H1 (cell line): ENCODE measurements at regions not wholly inside any gene's neighbourhood (a gene's known extent, or its start where the extent isn't known, plus 50 kb on each side); places are given as distances from the start of the nearest gene placed in this dataset.

Experiments used
- CTCF ChIA-PET: fragments of 300-600 bp; sonication (Branson Sonifier 250); formaldehyde crosslinking; loops from one replicate; lab custom pipeline; 2021; ENCODE audit not compliant: partially characterized antibody; lab: Charles Lee
- POLR2A ChIA-PET: fragments of 300-600 bp; sonication (Branson Sonifier 250); formaldehyde crosslinking; loops from one replicate; lab custom pipeline; 2021; ENCODE audit warnings: inconsistent platforms; ENCODE audit not compliant: partially characterized antibody; lab: Charles Lee
- DNase-seq, 2 experiments: peaks; one replicate each; pipeline versions ENCODE4 v3.0.0 to v3.0.0-alpha.2; 2010 to 2022; ENCODE audit warnings: low spot score in 2 of 2, low read depth in 1 of 2, mixed read lengths in 1 of 2
- FAIRE-seq: peaks from 2 replicates; lab custom pipeline; 2011; peaks lifted over from hg19 to GRCh38; lab: Jason Lieb, UNC
- H2AFZ ChIP-seq: 2 replicates; pipeline ENCODE4 v1.8.1; 2012; ENCODE audit warnings: low read length, inconsistent platforms
- H2AK5ac ChIP-seq: 2 replicates; pipeline ENCODE4 v1.6.1; 2013; ENCODE audit warnings: low read depth, low read length
- H2BK120ac ChIP-seq: replicated peaks from 2 replicates; pipeline ENCODE3; 2013; ENCODE audit warnings: low read depth, low read length, inconsistent platforms
- H2BK12ac ChIP-seq: 2 replicates; pipeline ENCODE4 v1.6.1; 2013; ENCODE audit warnings: low read depth, low read length
- H2BK15ac ChIP-seq: 2 replicates; pipeline ENCODE4 v1.6.1; 2013; ENCODE audit warnings: low read length
- H2BK20ac ChIP-seq: 2 replicates; pipeline ENCODE4 v1.6.1; 2013; ENCODE audit warnings: low read length
- H2BK5ac ChIP-seq: 2 replicates; pipeline ENCODE4 v1.6.1; 2013; ENCODE audit warnings: low read depth, low read length
- H3K14ac ChIP-seq: 2 replicates; pipeline ENCODE4 v1.6.1; 2013; ENCODE audit warnings: inconsistent platforms; ENCODE audit not compliant: insufficient read length
- H3K18ac ChIP-seq: 2 replicates; pipeline ENCODE4 v1.6.1; 2013; ENCODE audit warnings: low read length; ENCODE audit errors: extremely low read depth
- H3K23ac ChIP-seq: 2 replicates; pipeline ENCODE4 v1.6.1; 2013; ENCODE audit warnings: inconsistent platforms; ENCODE audit not compliant: insufficient read length
- H3K23me2 ChIP-seq: 2 replicates; pipeline ENCODE4 v1.6.1; 2013; ENCODE audit warnings: low read depth, low read length
- H3K27ac ChIP-seq: 2 replicates; pipeline ENCODE4 v1.6.1; 2011; ENCODE audit warnings: low read depth, low read length, inconsistent platforms
- H3K27me3 ChIP-seq, 4 experiments: replicated peaks in 1 of 4; 1 replicate in 1 of 4; 2 replicates in 3 of 4; pipeline versions ENCODE4 v1.6.1 to v1.8.1; 2011 to 2013; ENCODE audit warnings: low read length in 3 of 4, mild to moderate bottlenecking in 3 of 4, inconsistent platforms in 2 of 4, mixed read lengths in 2 of 4, moderate library complexity in 1 of 4; ENCODE audit not compliant: control insufficient read depth in 3 of 4, insufficient read depth in 3 of 4; ENCODE audit errors: extremely low read depth in 1 of 4
- H3K36me3 ChIP-seq, 4 experiments: 2 replicates each; pipeline versions ENCODE4 v1.6.1 to v1.8.1; 2011 to 2013; ENCODE audit warnings: mild to moderate bottlenecking in 4 of 4, low read length in 3 of 4, moderate library complexity in 2 of 4, control low read depth in 1 of 4, inconsistent platforms in 1 of 4; ENCODE audit not compliant: insufficient read depth in 4 of 4, control insufficient read depth in 2 of 4
- H3K4ac ChIP-seq: replicated peaks from 2 replicates; pipeline ENCODE3; 2013; ENCODE audit warnings: low read length, low read depth, mixed read lengths, inconsistent platforms; ENCODE audit not compliant: insufficient read length
- H3K4me1 ChIP-seq, 4 experiments: replicated peaks in 1 of 4; 1 replicate in 1 of 4; 2 replicates in 3 of 4; pipeline versions ENCODE4 v1.6.1 to v1.8.1; 2011 to 2013; ENCODE audit warnings: low read length in 3 of 4, inconsistent platforms in 2 of 4, mixed read lengths in 1 of 4; ENCODE audit not compliant: insufficient read depth in 4 of 4, control insufficient read depth in 3 of 4
- H3K4me2 ChIP-seq, 2 experiments: 2 replicates each; pipeline versions ENCODE4 v1.6.1 to v1.8.1; 2011 to 2013; ENCODE audit warnings: low read depth in 2 of 2, low read length in 2 of 2, control low read depth in 1 of 2, inconsistent platforms in 1 of 2, mild to moderate bottlenecking in 1 of 2; ENCODE audit not compliant: insufficient read depth in 1 of 2
- H3K4me3 ChIP-seq, 4 experiments: fragments of 200-600, 300-600 bp in 1 of 4; sonication (generic), shearing (Covaris generic), sonication (Bioruptor Twin) in 1 of 4; 2 replicates each; pipeline versions ENCODE4 v1.5.1 to v1.8.1; 2011 to 2016; ENCODE audit warnings: low read length in 4 of 4, low read depth in 3 of 4, control low read depth in 2 of 4, inconsistent platforms in 2 of 4, mild to moderate bottlenecking in 2 of 4, mixed read lengths in 1 of 4, moderate library complexity in 1 of 4; ENCODE audit not compliant: insufficient read depth in 2 of 4; ENCODE audit errors: extremely low read depth in 1 of 4
- H3K56ac ChIP-seq: replicated peaks from 2 replicates; pipeline ENCODE3; 2013; ENCODE audit warnings: low read depth, mild to moderate bottlenecking, mixed read lengths, low read length, inconsistent platforms; ENCODE audit not compliant: insufficient read length
- H3K79me1 ChIP-seq: 2 replicates; pipeline ENCODE4 v1.6.1; 2013; ENCODE audit warnings: low read depth, low read length, control low read depth
- H3K79me2 ChIP-seq, 2 experiments: 2 replicates each; pipeline versions ENCODE4 v1.6.1 to v1.8.1; 2012 to 2013; ENCODE audit warnings: low read length in 2 of 2, mild to moderate bottlenecking in 2 of 2, inconsistent platforms in 1 of 2; ENCODE audit not compliant: insufficient read depth in 2 of 2, control insufficient read depth in 1 of 2
- H3K9ac ChIP-seq, 4 experiments: replicated peaks in 1 of 4; 1 replicate in 1 of 4; 2 replicates in 3 of 4; pipeline versions ENCODE4 v1.6.1 to v1.8.1; 2011 to 2013; ENCODE audit warnings: low read depth in 3 of 4, low read length in 3 of 4, control low read depth in 2 of 4, mild to moderate bottlenecking in 2 of 4, moderate library complexity in 2 of 4, inconsistent platforms in 1 of 4; ENCODE audit errors: extremely low read depth in 1 of 4
- H3K9me3 ChIP-seq, 2 experiments: 2 replicates each; pipeline versions ENCODE4 v1.6.1 to v1.8.1; 2012 to 2013; ENCODE audit warnings: mild to moderate bottlenecking in 2 of 2, moderate library complexity in 2 of 2, control low read depth in 1 of 2, inconsistent platforms in 1 of 2, low read depth in 1 of 2, low read length in 1 of 2, mixed read lengths in 1 of 2; ENCODE audit not compliant: insufficient read depth in 2 of 2
- H4K20me1 ChIP-seq, 2 experiments: replicated peaks in 1 of 2; 2 replicates each; pipeline versions ENCODE3 to v1.8.1; 2011 to 2013; ENCODE audit warnings: inconsistent platforms in 2 of 2, low read length in 2 of 2, mild to moderate bottlenecking in 1 of 2; ENCODE audit not compliant: insufficient read depth in 2 of 2, control insufficient read depth in 1 of 2
- H4K5ac ChIP-seq: 2 replicates; pipeline ENCODE4 v1.6.1; 2013; ENCODE audit warnings: low read length, low read depth, mixed read lengths, inconsistent platforms; ENCODE audit not compliant: insufficient read length
- H4K8ac ChIP-seq: 2 replicates; pipeline ENCODE4 v1.8.0; 2013; ENCODE audit warnings: mild to moderate bottlenecking, moderate library complexity, low read length, inconsistent platforms; ENCODE audit not compliant: insufficient read depth; ENCODE audit errors: extremely low read depth
- H4K91ac ChIP-seq: replicated peaks from 2 replicates; pipeline ENCODE3; 2013; ENCODE audit warnings: low read length, mixed read lengths, inconsistent platforms; ENCODE audit not compliant: insufficient read length
- CTCF ChIP-seq, 3 experiments: IDR thresholded peaks; 1 replicate in 2 of 3; 2 replicates in 1 of 3; pipeline versions ENCODE4 v1.5.1 to v1.6.1; 2011; ENCODE audit warnings: low read length in 3 of 3, mild to moderate bottlenecking in 3 of 3, inconsistent platforms in 2 of 3, low read depth in 1 of 3, moderate library complexity in 1 of 3; ENCODE audit not compliant: insufficient read depth in 1 of 3; ENCODE audit errors: control extremely low read depth in 1 of 3
- WGBS, 2 experiments: shearing (Covaris generic) in 1 of 2; methylation state at CpG; one replicate each; pipeline versions ENCODE4 v1.1.6 to v1.1.7; 2013 to 2015; ENCODE audit warnings: low lambda C conversion rate in 2 of 2, mixed read lengths in 2 of 2, inconsistent platforms in 1 of 2, low coverage in 1 of 2, missing lambda C conversion rate in 1 of 2; ENCODE audit not compliant: insufficient replicate concordance in 2 of 2, insufficient coverage in 1 of 2, insufficient read length in 1 of 2; ENCODE audit errors: extremely low coverage in 1 of 2, missing lambda C conversion rate in 1 of 2; 5-methylcytosine and 5-hydroxymethylcytosine counted together

- no peak overlapping the region for H2BK15ac ChIP-seq
- H3K27me3 ChIP-seq: no peaks in the 10 kb centered on the region
- H3K79me2 ChIP-seq: no peaks in the 10 kb centered on the region
- ChIA-PET CTCF (interaction anchor here (0.5 to 1.9 kb wide), 10 partner anchors 10 to 163 kb away, joined by 3 to 11 read pairs (median 3); no protein-coding TSS in a partner anchor), POLR2A (no interaction called here)
- no peak overlapping the region for H3K14ac ChIP-seq
- H3K18ac ChIP-seq: no peak overlapping the region
- peak; percentile 78 for FAIRE-seq
- no peak overlapping the region for H2BK120ac ChIP-seq
- H2AK5ac ChIP-seq: no peak overlapping the region
- H2BK20ac ChIP-seq: no peak overlapping the region
- no peak overlapping the region for H3K23ac ChIP-seq
- H4K5ac ChIP-seq: no peak overlapping the region
- no peaks in the 10 kb centered on the region for H3K23me2 ChIP-seq
- 83% methylated on average over 7 of the region's 7 CpGs; no CpG with 5 or more reads in 1 of the 2 experiments for WGBS, 2 experiments
- H4K8ac ChIP-seq: no peak overlapping the region
- H3K4me2 ChIP-seq: no peak overlapping the region
- no peak overlapping the region for H3K9ac ChIP-seq
- H3K56ac ChIP-seq: no peak overlapping the region
- H3K36me3 ChIP-seq: no peaks in the 10 kb centered on the region
- no peaks in the 10 kb centered on the region for H3K79me1 ChIP-seq
- H3K4ac ChIP-seq: no peak overlapping the region
- H3K27ac ChIP-seq: no peak overlapping the region
- no peak overlapping the region for H4K91ac ChIP-seq
- no peak overlapping the region for H3K4me3 ChIP-seq
- DNase-seq: peak in 1 of 2 experiments; percentile 58
- no peaks in the 10 kb centered on the region for H3K4me1 ChIP-seq
- H2BK5ac ChIP-seq: no peak overlapping the region
- H2BK12ac ChIP-seq: no peak overlapping the region
- no peaks in the 10 kb centered on the region for H4K20me1 ChIP-seq
- H3K9me3 ChIP-seq: peaks cover 3 to 20% of the 10 kb centered on the region in 2 experiments; a peak in 2 of 4 replicates
- no peak overlapping the region for H2AFZ ChIP-seq
- TF ChIP-seq CTCF (IDR thresholded peaks at IDR 0.05; ENCODE audit: control extremely low read depth in 1 of 3, insufficient read depth in 1 of 3, low read depth in 1 of 3, low read length in 3 of 3): peak; percentile 13 to 60 (median 60); a peak in 3 of 4 replicates
Observed at GRCh38 chr15:53869044-53869805, 109.0 kb upstream of the UNC13C start.
